Germinal center (tissue), 1 donor: ENCODE measurements at regions not wholly inside any gene's neighbourhood (a gene's known extent, or its start where the extent isn't known, plus 50 kb on each side); places are given as distances from the start of the nearest gene placed in this dataset.
"Not testable (repeated sequence)": the region's sequence is repeated elsewhere in the genome, so short reads cannot be mapped to it uniquely, and the experiment has no call there.

Experiments used
- DNase-seq: peaks from one replicate; pipeline ENCODE4 v3.0.0; 2012; ENCODE audit warnings: mixed read lengths, low spot score

- not testable (repeated sequence) for DNase-seq
Observed at GRCh38 chr14:105678996-105679958, 152.9 kb downstream of the TMEM121 start.

DNA sequence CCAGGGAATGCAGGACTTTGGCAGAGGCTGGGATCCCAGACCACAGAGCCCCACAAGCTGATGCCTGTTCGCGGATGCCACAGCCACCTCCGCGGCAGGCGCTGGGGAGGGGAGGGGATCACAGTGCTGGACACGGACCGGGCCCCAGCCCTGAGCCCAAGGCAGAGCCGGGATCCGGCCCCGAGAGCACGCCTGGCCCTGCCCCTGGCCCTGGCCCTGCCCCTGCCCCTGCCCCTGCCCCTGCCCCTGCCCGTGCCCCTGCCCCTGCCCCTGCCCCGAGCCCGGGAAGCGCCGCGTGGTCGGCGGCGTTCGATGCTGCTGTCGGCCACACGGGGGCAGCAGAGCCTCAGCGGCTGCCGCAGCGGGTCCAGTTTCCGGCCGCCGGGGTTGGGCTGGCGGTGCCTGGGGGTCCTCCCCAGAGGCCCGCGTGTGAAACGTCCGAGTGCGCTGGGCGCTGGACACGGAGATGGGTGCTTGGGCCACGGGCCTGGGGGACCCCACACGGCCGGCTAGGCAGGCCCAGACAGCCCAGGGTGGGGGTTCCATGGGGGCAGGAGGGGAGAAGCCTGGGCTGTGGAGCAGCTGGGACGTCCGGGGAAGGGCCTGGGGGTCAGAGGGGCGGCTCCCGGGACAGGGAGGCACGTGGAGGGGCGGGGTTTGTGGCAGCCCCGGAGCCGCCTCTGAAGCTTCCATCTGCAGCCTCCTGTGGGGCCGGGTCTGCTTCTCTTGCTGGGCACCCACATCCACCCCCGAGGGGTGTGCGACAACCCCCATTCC, 153.8 kb downstream of the TMEM121 start:
- DNase-seq: not testable (repeated sequence)

- not testable (repeated sequence) for DNase-seq
Observed at GRCh38 chr14:105680736-105681098, 154.3 kb downstream of the TMEM121 start.

- DNase-seq: not testable (repeated sequence)
Observed at GRCh38 chr14:105681606-105682185, 155.3 kb downstream of the TMEM121 start.

DNA sequence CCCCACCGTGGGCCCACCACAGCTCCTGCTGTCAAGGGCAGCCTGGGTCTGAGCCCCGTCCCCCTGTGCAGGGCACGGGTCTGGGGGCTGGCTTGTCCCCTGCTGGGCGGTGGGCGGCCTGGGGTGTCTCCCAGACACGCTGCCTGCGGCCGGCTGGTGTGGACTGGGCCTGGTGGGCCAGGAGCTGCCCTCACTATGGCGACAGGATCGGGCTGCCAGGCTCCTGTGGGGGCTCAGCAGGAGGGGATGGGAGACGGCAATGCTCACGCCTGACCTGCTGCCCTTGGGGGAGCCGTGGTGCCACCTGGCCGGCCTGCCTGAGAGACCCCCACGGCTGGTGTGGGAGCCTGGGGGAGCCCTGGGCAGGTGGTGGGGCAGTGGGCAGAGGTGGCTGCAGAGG, 156.1 kb downstream of the TMEM121 start:
- not testable (repeated sequence) for DNase-seq

GRCh38 chr14:105682956-105683570, 156.7 kb downstream of the TMEM121 start:
- no peak for DNase-seq

DNA sequence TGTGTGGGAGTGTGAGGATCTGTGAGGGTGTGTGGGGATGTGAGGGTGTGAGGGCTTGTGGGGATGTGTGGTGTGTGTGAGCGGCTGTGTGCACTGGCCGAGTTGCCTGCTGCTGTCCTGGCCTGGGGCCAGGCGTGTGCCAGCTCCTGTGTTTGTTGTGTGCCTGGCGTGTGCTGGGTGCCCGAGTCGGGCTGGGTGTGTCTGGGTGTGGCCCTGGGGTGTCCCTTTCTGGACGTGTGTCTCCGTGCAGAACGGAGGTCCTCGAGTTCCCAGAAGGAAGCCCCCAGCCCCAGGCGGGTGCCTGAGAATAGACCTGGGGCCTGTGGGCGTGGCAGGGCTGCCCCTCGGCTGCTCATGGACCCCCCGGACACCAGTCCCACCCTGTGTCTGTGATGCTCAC, 157.7 kb downstream of the TMEM121 start:
- not testable (repeated sequence) for DNase-seq

- DNase-seq: not testable (repeated sequence)
Observed at GRCh38 chr14:105684597-105684996, 158.2 kb downstream of the TMEM121 start.

DNA sequence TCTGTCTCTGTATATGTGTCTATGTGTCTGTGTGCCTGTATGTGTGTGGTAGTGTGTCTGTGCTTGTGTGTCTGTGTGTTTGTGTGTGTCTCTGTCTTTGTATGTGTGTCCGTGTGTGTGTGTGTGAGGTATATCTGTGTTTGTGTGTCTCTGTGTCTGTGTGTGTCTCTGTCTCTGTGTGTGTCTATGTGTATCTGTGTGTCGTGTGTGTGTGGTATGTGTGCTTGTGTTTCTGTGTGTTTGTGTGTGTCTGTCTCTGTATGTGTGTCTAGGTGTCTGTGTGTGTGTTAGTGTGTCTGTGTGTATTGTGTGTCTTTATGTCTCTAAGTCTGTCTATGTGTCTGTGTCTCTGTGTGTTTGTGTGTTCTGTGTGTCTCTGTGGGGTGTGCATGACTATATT, 158.6 kb downstream of the TMEM121 start:
- no peak for DNase-seq

GRCh38 chr14:105685605-105686004, 159.2 kb downstream of the TMEM121 start:
- not testable (repeated sequence) for DNase-seq

DNA sequence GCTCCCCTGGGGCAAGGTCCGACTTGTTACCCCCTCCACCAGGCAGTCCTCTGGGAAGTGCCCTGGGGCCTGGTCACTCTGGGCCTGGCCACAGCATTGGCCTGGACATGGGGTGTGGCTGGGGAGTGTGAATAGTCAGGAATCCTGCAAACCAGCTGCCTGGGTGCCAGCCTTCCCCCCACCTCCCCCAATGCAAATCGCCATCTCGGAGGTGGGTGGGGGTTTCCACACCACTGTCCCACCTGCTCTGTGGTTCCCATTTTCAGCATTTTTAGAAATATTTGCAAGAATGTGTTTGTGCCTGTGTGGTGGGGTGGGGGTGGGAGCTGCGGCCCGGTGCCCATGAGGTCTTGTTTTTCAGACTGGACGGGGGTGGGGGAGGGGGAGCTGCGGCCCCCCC, 159.7 kb downstream of the TMEM121 start:
- DNase-seq: not testable (repeated sequence)

GRCh38 chr14:105686462-105687170, 160.2 kb downstream of the TMEM121 start:
- DNase-seq: not testable (repeated sequence)

GRCh38 chr14:105687171-105688022, 161.0 kb downstream of the TMEM121 start:
- DNase-seq: not testable (repeated sequence)

DNA sequence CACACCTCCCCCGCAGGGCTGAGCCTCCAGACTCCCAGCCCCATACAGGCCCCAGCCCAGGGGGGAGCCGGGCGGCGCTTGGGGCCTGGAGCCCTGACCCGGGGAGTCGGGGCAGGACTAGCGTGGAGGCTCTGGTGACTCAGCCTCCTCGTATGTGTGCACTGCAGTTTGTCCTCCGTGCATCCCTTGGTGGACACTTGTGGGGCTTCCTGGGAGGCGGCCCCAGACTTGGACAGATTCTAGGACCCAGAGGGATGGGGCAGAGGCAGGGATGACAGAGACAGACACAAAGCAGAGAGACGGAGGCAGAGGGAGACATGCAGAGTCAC, 161.6 kb downstream of the TMEM121 start:
- peak; percentile 28 for DNase-seq

DNA sequence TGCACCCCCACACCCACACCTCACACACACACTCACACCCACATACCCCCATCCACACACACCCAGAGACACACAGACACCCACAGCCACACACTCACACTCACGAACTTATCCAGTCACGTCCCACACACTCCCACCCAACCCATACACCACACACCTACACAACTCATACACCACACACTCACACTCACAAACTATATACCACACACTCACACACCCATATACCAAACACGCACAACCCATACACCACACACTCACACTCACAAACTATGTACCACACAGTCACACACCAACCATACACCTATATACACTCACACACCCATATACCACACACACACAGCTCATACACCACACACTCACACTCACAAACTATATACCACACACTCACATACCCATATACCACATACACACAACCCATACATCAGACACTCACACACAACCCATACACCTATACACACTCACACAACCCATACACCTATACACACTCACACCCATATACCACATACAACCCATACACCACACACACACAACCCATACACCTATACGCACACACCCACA, 162.4 kb downstream of the TMEM121 start:
- DNase-seq: not testable (repeated sequence)

GRCh38 chr14:105689722-105690121, 163.3 kb downstream of the TMEM121 start:
- DNase-seq: no peak

DNA sequence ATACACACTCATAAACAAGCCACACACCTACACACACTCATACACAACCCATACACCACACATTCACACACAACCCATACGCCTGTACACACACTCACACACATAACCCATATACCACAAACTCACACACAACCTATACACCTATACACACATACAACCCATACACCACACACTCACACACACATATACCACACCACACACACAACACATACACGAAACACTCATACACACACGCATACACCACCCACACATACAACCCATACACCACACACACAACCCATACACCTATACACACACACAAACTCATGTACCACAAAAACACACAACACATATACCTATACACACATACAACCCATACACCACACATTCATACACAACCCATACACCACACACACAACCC, 164.3 kb downstream of the TMEM121 start:
- DNase-seq: no peak

DNA sequence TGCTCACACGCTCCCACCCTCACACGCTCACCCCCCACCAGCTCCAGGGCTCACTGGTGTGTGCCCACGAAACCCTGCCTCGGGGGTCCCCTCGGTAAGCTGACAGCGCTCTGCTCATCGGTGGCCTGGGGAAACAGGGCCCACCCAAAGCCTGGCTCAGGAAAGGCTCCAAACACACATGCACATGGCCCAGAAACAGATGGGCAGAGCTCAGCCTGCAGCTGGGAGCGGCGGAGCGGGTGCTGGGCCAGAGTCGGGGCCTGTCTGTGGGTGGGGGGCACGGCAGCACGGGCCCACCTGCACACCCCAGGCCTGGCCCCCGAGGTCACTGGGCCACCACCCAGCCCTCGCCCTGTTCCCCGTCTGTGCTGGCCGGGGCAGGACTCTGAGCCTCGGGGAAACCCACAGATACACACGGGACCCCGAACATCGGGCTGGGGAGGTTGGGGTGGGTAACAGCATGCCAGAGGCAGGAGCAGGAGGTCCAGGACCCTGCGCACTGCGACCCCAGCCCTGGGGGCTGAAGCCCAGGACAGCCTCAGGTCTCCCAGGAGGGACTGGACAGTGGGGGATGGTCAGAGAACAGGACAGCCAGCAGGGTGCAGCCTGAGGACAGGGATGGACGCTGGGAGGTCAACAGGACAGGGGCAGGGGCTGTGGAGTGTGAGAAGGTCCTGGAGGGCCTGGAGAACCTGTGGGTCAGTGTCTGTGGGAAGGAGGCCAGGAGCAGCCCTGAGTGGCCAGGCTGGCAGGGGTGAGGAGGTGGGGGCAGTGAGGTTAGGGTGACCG, 165.1 kb downstream of the TMEM121 start:
- not testable (repeated sequence) for DNase-seq

DNA sequence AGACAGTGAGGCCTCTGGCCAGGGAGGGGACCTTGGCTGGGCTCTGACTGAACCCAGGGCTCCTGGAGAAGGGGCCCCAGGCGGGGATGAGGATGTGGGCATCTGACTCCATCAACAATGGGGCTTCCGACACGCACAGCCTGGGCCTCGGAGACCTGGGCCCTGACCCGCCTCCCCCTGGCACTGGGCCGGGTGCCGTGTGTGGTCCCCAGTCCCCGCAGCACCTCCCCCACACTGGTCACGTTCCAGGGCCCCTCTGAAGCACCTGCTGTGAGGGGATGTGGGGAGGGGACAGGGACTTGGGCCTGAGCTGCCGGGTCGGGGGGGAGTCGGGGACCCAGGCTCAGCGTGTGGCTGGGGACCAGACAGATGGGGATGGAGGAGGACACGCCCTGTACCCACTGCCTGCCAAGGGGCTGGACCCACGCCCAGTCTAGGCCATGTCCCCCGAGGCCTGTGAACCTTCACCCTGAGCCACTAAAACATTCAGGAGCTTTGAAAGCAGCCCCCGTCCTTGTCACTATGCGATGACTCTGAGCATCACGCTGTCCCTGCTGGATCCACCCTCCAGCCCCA, 165.8 kb downstream of the TMEM121 start:
- DNase-seq: not testable (repeated sequence)
